ENCODE measurements at regions not wholly inside any gene's neighbourhood (a gene's known extent, or its start where the extent isn't known, plus 50 kb on each side); places are given as distances from the start of the nearest gene placed in this dataset.

DNA sequence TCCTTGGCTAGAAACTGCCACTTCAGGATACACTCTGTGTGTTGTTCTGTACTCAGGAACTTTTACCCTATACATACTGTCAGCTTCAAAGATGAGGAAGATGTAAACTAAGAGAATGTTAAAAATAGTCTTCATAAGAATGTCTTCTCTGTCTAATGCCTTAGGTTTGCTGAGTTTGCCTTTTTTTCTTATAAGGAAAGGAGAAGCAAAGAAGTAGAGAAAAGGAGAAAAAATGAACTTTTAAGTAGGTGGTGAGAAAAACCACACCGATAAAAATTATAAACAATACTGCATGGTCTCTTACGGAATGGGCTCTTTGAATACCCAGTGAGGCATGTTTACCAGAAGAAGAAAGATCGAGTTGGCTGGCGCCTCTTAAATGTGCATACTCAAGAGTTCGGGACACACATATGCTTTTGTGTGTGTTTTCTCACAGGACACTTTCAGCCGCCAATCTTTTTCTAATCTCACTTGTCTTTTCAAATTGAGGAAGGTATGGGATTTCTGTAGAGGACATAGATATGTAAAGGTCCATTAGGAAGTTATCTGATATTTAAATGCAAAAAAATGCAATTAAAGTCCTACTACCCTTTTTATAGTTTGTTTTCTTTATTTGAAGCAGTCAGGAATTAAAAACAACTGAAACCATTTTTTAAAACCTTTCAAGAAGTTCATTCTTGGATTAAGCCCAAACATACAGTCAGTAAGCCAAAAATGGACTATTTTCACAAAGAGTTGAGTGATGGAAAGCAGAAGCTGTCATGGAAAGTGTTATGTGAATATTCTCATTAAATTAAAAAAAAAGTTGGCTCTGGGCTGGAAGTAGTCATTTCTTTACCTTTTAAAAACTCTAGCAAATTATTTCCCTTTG lies 100.6 kb upstream of the MDFIC start:
- no peak overlapping the region for H3K27ac ChIP-seq (ENCODE audit: low read length)

DNA sequence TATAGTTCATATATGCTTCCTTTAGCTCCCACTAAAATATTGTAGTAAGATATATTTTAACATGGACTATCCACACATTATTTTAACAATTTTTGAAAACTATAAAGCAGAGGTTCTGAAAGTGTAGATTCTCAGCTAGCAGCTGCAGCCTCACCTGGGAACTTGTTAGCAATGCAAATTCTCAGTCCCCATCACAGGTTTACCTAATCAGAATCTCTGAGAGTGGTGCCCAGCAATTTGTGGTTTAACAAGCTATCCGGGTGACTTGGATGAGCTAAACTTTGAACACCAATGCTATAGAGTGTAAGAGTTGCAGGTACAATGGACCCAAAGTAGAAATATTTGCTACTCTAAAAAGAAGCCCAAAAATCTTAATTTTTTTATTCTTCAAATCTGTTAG lies 99.8 kb upstream of the MDFIC start:
- Histone ChIP-seq H3K36me3 (ENCODE audit: insufficient read depth, low read length) (no peaks in the 10 kb centered on the region), H3K27me3 (ENCODE audit: insufficient read depth, low read length, poor library complexity) (no peaks in the 10 kb centered on the region), H3K4me1 (ENCODE audit: insufficient read depth, low read length) (no peaks in the 10 kb centered on the region; the same call in 1 of the 2 replicates), H3K9ac (ENCODE audit: low read depth, low read length) (no peak overlapping the region), H3K79me2 (ENCODE audit: insufficient read depth, low read length) (no peaks in the 10 kb centered on the region), H3K9me3 (ENCODE audit: insufficient read depth, low read length, severe bottlenecking) (peaks cover 4% of the 10 kb centered on the region), H3K4me3 (ENCODE audit: low read depth in 1 of 2, low read length in 2 of 2) (no peak overlapping the region), H3K27ac (ENCODE audit: low read length) (no peak overlapping the region), H4K20me1 (ENCODE audit: insufficient read depth, low read length) (no peaks in the 10 kb centered on the region), H3K4me2 (ENCODE audit: insufficient read depth, low read length) (no peak overlapping the region), H2AFZ (ENCODE audit: low read depth, low read length) (no peak overlapping the region)
- TF ChIP-seq EZH2 (IDR thresholded peaks at IDR 0.05; ENCODE audit: borderline replicate concordance, low read depth, low read length, severe bottlenecking): no peak
- TF ChIP-seq, protein P1, sequence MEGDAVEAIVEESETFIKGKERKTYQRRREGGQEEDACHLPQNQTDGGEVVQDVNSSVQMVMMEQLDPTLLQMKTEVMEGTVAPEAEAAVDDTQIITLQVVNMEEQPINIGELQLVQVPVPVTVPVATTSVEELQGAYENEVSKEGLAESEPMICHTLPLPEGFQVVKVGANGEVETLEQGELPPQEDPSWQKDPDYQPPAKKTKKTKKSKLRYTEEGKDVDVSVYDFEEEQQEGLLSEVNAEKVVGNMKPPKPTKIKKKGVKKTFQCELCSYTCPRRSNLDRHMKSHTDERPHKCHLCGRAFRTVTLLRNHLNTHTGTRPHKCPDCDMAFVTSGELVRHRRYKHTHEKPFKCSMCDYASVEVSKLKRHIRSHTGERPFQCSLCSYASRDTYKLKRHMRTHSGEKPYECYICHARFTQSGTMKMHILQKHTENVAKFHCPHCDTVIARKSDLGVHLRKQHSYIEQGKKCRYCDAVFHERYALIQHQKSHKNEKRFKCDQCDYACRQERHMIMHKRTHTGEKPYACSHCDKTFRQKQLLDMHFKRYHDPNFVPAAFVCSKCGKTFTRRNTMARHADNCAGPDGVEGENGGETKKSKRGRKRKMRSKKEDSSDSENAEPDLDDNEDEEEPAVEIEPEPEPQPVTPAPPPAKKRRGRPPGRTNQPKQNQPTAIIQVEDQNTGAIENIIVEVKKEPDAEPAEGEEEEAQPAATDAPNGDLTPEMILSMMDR (IDR thresholded peaks at IDR 0.05; ENCODE audit: borderline replicate concordance, extremely low read depth, low read length, poor library complexity, severe bottlenecking): no peak
- ATAC-seq (ENCODE audit: insufficient read depth, low read depth): no peak
- no peak for DNase-seq

More for the DNA sequence above, 100.6 kb upstream of the MDFIC start:
- no peak overlapping the region for H3K4me3 ChIP-seq (ENCODE audit: low read depth in 1 of 2, low read length in 2 of 2)
- H3K4me2 ChIP-seq (ENCODE audit: insufficient read depth, low read length): no peak overlapping the region
- no peaks in the 10 kb centered on the region for H3K27me3 ChIP-seq (ENCODE audit: insufficient read depth, low read length, poor library complexity)
- TF ChIP-seq, protein P1 (IDR thresholded peaks at IDR 0.05; ENCODE audit: borderline replicate concordance, extremely low read depth, low read length, poor library complexity, severe bottlenecking): no peak
- no peak for TF ChIP-seq EZH2 (IDR thresholded peaks at IDR 0.05; ENCODE audit: borderline replicate concordance, low read depth, low read length, severe bottlenecking)
- no peaks in the 10 kb centered on the region for H4K20me1 ChIP-seq (ENCODE audit: insufficient read depth, low read length)
- H3K79me2 ChIP-seq (ENCODE audit: insufficient read depth, low read length): no peaks in the 10 kb centered on the region
- no peaks in the 10 kb centered on the region for H3K36me3 ChIP-seq (ENCODE audit: insufficient read depth, low read length)
- H2AFZ ChIP-seq (ENCODE audit: low read depth, low read length): no peak overlapping the region
- no peak overlapping the region for H3K9ac ChIP-seq (ENCODE audit: low read depth, low read length)
- H3K9me3 ChIP-seq (ENCODE audit: insufficient read depth, low read length, severe bottlenecking): peaks cover 2% of the 10 kb centered on the region
- no peak for DNase-seq
- no peak for ATAC-seq (ENCODE audit: insufficient read depth, low read depth)
- no peaks in the 10 kb centered on the region; the same call in 1 of the 2 replicates for H3K4me1 ChIP-seq (ENCODE audit: insufficient read depth, low read length)

DNA sequence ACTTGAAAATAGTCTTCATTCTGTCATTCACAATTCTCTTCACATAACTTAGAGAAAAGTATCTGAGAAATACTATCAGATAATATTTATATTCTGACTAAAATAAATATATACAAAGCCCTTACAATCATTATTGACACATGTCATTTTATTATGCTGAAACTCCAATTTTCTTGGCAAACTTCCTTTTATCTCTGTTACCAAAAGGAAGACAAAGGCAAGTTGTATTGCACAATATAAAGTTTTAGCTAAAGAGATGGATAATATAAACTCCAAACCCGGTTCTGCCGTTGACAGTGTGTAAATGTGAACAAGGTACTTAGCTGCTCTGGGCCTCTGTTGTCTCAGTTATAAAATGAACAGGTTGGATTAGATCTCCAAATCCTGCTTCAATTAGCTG lies 99.0 kb upstream of the MDFIC start:
- no peak for ATAC-seq (ENCODE audit: insufficient read depth, low read depth)
- TF ChIP-seq, protein P1 (IDR thresholded peaks at IDR 0.05; ENCODE audit: borderline replicate concordance, extremely low read depth, low read length, poor library complexity, severe bottlenecking): no peak
- no peak for TF ChIP-seq EZH2 (IDR thresholded peaks at IDR 0.05; ENCODE audit: borderline replicate concordance, low read depth, low read length, severe bottlenecking)
- H3K9ac ChIP-seq (ENCODE audit: low read depth, low read length): no peak overlapping the region
- no peaks in the 10 kb centered on the region for H4K20me1 ChIP-seq (ENCODE audit: insufficient read depth, low read length)
- no peaks in the 10 kb centered on the region for H3K36me3 ChIP-seq (ENCODE audit: insufficient read depth, low read length)
- H2AFZ ChIP-seq (ENCODE audit: low read depth, low read length): no peak overlapping the region
- no peaks in the 10 kb centered on the region for H3K79me2 ChIP-seq (ENCODE audit: insufficient read depth, low read length)
- H3K27me3 ChIP-seq (ENCODE audit: insufficient read depth, low read length, poor library complexity): no peaks in the 10 kb centered on the region
- H3K4me2 ChIP-seq (ENCODE audit: insufficient read depth, low read length): no peak overlapping the region
- H3K9me3 ChIP-seq (ENCODE audit: insufficient read depth, low read length, severe bottlenecking): peaks cover 9% of the 10 kb centered on the region
- no peaks in the 10 kb centered on the region; the same call in 1 of the 2 replicates for H3K4me1 ChIP-seq (ENCODE audit: insufficient read depth, low read length)
- H3K4me3 ChIP-seq (ENCODE audit: low read depth in 1 of 2, low read length in 2 of 2): no peak overlapping the region
- H3K27ac ChIP-seq (ENCODE audit: low read length): no peak overlapping the region
- no peak for DNase-seq

Data from DND-41 (cell line).